Right renal cortex interstitium (tissue), 3 donors: ENCODE measurements at regions not wholly inside any gene's neighbourhood (a gene's known extent, or its start where the extent isn't known, plus 50 kb on each side); places are given as distances from the start of the nearest gene placed in this dataset.

Source experiments
- DNase-seq, 3 donors: peaks; one replicate each; pipeline ENCODE4 v3.0.0-alpha.2; 2013; ENCODE audit warnings: low read depth in 3 of 3, low spot score in 2 of 3

DNA sequence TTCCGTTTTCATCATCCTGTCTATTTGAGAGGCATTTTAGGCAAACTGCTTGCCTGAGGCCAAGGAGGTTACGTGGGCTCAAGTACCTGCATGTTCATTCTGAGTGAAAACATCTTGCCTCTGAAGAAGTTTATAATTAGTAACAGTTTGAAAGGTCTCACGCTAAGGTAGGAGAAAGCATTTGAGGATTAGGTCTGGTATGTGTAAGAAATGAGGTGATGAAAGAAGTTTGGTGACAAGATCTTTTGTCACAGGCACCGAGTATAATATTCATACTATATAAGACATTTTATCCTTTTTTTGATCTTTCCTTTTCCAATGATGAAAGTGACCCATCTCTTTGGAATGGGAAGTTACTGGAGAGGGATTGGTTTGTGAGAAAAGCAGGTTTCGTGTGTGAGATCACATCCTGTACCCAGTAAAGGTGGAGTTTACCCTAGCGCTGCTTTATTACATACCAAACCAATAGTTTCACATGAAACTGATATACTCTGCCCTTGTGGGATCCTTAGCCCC is 98.7 kb upstream of the PDC start:
- DNase-seq: no peak

DNA sequence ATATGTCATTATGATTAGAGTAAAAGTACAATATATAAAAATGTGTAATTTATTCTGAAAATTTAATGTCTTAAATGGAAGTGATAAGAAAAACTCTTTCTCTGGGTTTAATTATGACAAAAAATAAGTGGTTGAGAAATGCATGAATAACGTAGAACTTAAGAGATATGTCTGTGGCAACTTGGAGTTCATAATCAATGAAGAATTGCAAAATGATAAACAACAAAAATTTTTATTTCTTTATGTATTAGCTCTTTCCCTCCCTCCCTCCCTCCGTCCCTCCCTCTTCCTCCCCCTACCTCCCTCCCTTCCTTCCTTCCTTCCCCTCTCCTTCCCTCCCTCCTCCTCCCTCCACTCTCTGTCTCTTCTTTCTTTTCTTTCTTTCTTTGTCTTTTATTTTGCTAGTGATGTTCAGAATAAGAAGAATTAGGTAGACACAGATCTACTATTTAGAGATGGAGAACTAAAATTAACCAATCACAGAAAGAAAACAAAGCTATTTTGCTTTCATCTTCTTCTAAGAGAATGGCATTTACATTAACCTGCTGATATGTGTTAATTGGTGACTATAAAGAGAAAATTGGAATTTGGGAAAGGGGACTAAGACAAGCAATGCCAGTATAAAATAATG is 96.3 kb upstream of the PDC start:
- DNase-seq: no peak

DNA sequence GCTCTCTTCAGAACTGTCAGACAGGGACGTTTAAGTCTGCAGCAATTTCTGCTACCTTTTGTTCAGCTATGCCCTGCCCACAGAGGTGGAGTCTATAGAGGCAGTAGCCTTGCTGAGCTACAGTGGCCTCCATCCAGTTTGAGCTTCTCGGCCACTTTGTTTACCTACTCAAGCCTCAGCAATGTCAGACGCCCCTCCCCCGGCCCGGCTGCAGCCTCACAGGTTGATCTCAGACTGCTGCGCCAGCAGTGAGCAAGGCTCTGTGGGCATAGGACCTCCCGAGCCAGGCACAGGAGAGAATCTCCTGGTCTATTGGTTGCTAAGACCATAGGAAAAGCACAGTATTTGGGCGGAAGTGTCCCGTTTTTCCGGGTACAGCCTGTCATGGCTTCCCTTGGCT is 89.9 kb upstream of the PDC start:
- DNase-seq: no peak

DNA sequence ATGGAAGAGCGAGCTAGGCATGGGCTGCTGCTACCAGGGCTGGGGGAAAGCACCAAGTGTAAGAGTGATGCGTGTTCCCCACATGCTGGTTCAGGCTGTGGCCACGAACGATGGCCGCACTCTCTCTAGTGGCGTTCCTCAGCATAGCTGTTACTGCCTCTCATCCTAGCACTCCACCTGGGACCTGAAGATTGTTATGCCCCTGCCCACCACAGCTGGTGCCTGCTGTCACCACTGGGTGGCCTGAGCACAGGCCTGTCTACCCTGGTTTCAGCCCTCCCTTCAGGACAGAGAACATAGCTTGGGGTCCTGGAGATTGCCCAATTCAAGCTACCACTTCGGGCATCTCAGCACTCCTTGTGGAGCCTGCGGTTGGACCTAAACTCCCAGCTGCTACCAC is 80.1 kb upstream of the PDC start:
- DNase-seq: no peak

DNA sequence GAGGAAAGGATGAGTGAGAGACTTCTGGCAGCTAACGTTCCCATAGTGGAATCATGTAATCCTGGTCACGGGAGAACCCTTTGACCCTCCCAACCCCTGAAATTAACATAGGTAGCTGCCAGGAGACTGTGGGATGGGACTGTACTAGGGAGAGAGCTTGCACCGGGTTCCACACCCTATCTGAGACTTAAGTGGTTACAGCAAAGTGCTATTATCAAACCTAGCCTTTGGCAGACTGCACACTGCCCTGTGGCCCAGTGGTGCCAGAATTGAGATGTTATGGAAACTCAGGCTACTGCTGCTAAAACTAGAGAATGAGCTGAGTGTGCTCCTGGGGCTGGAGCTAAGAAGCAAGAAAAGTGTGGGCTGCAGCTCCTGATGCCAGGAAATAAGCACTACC is 79.6 kb upstream of the PDC start:
- no peak for DNase-seq

DNA sequence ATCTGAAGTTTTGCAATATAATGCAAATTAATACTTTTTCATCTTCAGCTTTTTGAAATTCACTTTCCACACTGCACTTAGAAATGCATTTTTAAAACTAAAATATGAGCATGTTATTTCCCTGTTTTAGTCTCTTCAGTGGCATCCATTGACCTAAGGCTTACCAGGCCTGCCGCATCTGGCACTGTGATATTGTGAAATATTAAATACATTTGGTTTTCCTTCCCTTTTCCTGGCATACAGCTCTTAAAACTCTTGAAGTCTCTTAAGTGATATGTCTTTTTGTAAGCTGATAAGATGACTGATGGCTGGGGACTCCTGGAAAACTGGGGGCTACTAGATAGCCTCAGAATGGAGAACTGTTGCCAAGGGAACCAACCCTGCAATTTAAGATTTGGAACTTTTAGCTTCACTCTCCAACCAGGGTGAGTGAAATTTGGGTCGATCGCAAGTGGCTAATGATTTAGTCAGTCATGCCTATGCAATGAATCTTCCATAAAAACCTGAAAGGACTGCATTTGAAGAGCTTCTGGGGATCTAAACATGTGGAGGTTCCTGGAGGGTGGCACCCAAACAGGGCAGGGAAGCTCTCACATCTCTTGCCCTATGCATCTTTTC is 75.5 kb upstream of the PDC start:
- no peak for DNase-seq

DNA sequence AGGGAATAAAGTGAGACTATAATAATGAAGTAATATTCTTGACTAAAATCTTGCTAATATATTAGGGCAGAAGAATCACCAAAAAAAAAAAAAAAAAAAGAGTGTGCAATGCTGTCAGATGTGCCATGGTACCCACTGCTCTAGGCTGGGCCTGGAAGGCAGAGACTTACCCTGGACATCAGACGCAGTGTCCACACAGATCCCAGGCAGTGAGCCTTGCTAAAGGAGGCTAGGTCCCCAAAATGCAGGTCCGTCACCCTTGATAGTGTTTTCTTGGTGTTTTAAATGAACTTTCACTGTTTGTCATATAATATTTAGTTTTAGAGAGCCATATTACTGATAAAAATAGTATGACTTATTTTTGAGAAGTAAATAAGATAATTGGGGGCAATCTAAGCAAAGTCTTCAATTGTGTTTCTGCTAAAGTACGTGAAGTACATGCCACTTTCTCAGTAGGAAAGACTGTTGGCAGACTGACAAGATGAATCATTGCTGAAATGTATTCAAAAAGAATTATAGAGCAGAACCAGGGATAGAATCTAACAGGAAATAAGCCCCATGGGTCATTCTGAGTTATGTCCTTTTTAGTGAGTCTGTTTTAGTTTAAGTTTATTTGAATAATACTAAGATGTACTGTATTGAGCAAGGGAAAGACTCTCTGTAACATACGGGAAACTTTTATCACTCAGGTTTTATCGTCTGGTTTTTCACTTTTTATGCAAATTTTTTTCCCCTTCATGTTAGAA is 74.6 kb upstream of the PDC start:
- DNase-seq: no peak

DNA sequence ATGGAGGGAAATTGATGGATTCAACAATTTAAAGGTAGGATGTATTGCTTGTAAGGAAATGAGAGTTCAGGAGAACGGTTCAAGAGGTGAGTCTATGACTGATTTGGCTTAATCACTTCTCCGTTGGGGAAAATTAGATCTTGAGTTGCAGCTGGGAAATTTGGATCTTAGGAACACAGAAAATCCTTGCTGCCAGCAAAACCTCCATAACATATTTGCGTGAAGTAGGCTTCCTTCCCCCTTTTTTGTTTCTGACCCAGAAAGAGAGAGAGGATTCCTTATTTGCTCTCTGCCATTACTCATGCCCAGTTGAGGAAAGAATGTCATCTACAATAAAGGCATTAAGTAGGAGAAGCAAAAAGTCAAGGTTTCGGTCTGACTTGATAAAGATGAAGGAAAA is 73.5 kb upstream of the PDC start:
- DNase-seq: no peak

DNA sequence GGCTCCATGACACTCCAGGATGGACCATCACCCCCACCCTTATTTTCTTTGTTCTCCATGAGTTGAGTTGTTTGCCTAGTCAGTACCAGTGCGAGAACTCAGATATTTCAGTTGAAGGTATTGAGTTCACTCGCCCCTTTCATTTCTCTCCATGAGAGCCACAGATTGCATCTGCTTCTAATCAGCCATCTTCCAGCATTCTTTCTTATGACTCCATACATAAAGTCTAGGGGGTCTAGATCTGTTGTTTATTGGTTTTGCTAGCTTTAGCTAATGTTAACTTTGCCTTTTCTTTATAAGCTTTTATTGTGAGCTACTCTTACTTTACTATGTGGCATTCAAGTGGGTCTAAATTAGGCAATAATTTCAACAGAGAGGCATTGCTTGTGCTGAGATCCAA is 71.6 kb upstream of the PDC start:
- no peak for DNase-seq

DNA sequence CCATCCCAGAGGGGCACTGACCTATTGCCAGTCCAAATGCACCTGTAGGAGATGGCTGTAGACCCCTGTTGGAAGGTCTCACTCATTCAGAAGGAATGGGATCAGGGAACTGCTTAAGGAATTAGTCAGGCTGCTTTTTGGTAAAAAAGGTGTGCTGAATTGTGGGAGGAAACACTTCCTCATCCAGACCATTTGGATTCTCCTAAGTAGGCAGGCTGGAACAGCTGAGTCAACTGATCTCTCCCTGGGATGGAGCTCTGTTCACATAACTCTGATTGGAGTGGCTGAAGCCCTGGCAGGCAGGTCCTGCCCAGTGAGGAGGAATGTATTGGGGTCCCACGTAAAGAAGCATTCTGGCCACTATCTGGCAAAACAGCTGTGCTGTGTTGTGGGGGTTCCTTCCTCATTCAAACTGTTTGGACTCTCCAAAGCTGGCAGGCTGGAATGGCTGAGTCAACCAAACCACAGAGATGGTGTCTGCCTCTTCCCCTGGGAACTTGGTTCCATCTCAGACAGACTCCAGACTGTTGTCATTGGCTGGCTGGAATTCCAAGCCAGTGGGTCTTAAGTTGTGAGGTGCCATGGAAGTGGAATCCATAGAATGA is 70.7 kb upstream of the PDC start:
- no peak for DNase-seq

DNA sequence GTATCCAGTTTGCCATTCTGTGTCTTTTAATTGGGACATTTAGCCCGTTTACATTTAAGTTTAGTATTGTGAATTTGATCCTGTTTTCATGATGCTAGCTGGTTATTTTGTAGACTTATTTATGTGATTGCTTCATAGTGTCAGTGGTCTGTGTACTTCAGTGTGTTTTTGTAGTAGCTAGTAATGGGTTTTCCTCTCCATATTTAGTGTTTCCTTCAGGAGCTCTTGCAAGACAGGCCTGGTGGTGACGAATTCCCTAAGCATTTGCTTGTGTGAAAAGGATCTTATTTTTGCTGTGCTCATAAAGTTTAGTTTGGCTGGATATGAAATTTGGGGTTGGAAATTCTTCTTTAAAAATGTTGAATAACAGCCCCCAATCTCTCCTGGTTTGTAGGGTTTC is 69.2 kb upstream of the PDC start:
- DNase-seq: no peak

DNA sequence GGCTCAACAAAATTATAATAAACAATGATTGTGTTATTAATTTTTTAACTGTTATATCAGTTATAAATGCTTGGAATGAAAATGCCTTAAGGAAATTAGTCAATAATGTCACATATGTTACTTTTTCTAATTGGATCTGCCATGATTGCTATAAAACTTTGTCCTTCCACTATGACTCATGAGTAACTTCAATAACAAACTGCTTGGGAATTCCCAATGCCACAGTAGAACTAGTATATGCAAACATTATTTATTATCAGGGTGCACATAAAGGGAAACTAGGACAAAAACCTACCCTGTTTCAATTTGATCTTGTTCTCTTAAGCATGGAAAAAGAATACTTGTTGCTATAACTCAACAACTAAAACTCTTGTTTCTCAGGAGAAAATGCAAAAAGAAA is 59.1 kb upstream of the PDC start:
- no peak for DNase-seq

DNA sequence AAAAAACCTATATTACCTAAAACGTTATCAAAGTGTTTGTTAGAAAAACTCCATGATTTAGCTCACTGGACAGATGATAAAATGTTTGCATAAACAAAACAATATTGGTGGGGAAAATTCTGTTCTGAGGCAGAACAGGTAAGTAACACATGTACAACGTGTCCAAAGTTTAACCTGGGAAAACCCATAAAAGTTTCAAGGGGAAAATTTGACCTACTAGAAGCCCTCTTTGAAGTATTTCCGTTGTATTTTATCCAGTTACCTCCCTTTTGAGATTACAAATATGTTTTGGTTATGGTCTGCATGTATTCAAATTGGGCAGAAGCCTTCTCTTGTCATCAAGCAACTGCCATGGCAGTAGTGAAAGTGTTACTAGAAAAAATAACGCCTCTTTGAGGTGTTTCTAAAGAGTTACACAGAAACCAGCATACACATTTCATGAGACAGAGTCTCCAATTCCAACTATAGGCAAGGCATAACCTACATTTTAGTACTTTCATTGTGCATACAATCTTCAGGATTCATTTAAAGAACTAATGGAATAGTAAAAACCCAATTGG is 58.0 kb upstream of the PDC start:
- DNase-seq: no peak

DNA sequence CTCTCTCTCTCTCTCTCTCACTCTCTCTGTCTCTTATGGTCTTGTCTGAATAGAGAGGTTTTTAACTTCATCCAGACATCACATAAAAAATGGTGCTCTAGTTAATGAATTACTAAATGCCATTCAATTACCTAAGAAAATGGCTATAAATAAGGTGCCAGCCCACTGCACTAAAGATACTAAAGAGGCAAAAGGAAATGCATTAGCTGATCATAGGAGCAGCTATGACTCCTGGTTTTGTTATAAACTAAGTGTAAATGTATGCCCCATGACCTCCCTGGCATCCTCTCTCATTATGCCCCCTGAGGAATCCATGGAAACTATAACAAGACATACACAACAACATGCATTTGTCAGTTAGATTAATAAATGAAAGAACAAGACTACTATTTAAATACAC is 57.5 kb upstream of the PDC start:
- DNase-seq: no peak

DNA sequence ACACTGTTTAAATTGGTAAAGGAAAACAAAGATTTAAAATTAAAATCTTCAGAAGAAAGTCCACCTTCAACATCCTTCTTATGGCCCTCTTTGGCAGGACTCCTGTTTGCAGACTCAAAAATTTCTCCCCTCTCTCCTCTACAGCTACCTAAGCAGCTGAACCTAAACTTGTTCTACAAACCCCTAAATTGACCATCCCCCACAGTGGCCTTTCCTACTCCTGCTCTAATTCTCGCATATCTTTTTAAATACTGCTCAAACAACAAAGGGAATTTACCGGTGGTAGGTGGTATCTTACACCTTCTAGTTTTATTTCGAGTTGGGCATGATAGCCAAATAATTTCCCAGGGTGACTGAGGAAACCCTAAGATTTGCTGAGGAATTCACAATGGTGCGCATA is 53.5 kb upstream of the PDC start:
- no peak for DNase-seq

DNA sequence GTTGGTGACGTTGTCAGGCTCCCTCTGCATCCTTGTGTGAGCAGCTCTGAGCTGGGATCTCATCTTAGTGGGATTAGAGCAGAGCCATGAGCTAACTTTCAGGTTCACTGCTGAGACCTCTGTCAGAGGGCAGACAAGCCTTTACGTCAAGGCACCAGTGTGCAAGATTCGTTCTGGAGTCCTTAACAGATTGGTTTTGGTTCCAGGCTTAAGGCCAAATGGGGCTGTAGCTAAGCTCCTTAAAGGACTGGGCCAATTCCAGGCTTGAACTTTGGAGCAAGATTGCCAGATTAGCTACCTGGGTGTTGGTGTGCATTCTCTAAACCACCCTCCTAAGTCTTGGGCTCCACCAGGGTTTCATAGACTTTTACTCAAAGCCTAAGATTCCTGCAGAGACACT is 52.6 kb upstream of the PDC start:
- DNase-seq: no peak

DNA sequence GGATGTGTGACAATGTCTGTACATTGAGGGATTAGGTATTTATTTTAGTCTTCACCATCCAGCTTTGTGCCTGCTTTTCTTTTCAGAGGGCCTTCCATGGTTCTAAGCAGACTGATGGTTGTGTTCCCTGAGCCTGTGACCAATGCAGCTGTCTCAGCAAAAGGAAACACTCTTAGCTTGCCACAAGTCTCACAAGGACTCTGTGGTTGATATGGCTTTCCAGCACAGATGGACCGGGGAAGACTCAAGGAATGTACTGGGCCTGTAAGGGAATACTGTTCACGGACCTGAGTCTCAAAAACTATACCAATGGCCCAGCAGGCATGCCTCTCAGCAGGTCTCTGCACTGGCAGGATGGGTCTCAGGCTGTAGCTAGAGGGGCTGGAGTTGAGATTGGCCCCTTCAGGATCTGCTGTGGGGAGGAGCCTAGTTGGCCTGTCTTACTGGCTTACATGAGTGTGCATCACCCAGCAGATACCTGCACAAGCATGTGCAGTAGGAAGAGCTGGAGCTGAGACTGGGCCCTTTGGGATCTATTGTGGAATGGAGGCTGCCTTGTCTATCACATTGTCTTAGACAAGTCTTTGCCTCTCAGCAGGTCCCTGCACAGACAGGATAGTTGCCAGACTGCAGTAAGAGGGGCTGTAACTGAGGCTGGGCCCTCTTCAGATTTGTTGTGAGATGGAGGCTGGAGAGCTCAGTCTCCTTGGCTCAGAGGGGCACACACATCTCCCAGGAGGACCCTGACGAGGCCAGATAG is 52.0 kb upstream of the PDC start:
- no peak for DNase-seq

DNA sequence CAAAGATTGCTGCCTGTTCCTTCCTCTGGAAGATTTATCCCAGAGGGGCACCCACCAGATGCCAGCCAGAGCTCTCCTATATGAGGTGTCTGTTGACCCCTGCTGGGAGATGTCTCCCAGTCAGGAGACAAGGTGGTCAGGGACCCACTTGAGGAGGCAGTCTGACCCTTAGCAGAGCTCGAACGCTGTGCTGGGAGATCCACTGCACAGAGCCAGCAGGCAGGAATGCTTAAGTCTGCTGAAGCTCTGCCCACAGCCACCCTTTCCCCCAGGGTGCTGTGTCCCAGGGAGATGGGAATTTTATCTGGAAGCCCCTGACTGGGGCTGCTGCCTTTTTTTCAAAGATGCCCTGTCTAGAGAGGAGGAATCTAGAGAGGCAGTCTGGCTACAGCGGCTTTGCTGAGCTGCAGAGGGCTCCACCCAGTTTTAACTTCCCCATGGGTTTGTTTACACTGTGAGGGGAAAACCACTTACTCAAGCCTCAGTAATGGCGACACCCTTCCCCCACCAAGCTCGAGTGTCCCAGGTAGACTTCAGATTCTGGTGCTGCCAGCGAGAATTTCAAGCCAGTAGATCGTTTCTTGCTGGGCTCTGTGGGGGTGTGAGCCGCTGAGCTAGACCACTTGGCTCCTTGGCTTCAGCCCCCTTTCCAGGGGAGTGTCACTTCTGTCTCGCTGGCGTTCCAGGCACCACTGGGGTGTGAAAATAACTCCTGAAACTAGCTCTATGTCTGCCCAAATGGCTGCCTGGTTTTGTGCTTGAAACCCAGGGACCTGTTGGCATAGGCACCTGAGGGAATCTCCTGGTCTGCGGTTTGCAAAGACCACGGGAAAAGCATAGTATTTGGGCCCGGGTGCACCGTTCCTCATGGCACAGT is 51.1 kb upstream of the PDC start:
- no peak for DNase-seq
